22Rv1 (cell line): ENCODE measurements at regions not wholly inside any gene's neighbourhood (a gene's known extent, or its start where the extent isn't known, plus 50 kb on each side); places are given as distances from the start of the nearest gene placed in this dataset.

Source experiments
- H3K27ac ChIP-seq: fragments of 450-650 bp; 2 replicates; pipeline ENCODE4 v1.5.1; 2017
- CTCF ChIP-seq: fragments of 450-650 bp; IDR thresholded peaks from 2 replicates; pipeline ENCODE4 v1.5.1; 2017; ENCODE audit warnings: mild to moderate bottlenecking
- ZFX ChIP-seq: fragments of 450-650 bp; IDR thresholded peaks from 2 replicates; pipeline ENCODE4 v1.6.1; 2017; ENCODE audit warnings: antibody characterized with exemption, borderline replicate concordance

- TF ChIP-seq ZFX (no peak), CTCF (no peak)
- no peak overlapping the region for H3K27ac ChIP-seq
Observed at GRCh38 chr6:77366798-77367197, 96.5 kb downstream of the HTR1B start.

GRCh38 chr6:77363702-77364101, 99.6 kb downstream of the HTR1B start:
- TF ChIP-seq ZFX (no peak), CTCF (no peak)
- H3K27ac ChIP-seq = no peak overlapping the region

GRCh38 chr6:77362055-77362454, 101.2 kb downstream of the HTR1B start:
- no peak for TF ChIP-seq ZFX
- TF ChIP-seq CTCF = no peak
- no peak overlapping the region for H3K27ac ChIP-seq

- TF ChIP-seq CTCF (no peak), ZFX (no peak)
- no peak overlapping the region for H3K27ac ChIP-seq
Observed at GRCh38 chr6:77361018-77361417, 102.3 kb downstream of the HTR1B start.

GRCh38 chr6:77356821-77357220, 106.5 kb downstream of the HTR1B start:
- no peak overlapping the region for H3K27ac ChIP-seq
- no peak for TF ChIP-seq ZFX
- TF ChIP-seq CTCF = no peak

GRCh38 chr6:77354581-77354980, 108.7 kb downstream of the HTR1B start:
- H3K27ac ChIP-seq = no peak overlapping the region
- no peak for TF ChIP-seq ZFX
- no peak for TF ChIP-seq CTCF

GRCh38 chr6:77353129-77353528, 110.2 kb downstream of the HTR1B start:
- H3K27ac ChIP-seq = no peak overlapping the region
- TF ChIP-seq ZFX = no peak
- no peak for TF ChIP-seq CTCF
